Left ventricle myocardium inferior (tissue), 1 donor: ENCODE measurements at regions not wholly inside any gene's neighbourhood (a gene's known extent, or its start where the extent isn't known, plus 50 kb on each side); places are given as distances from the start of the nearest gene placed in this dataset.
"Not testable (repeated sequence)": the region's sequence is repeated elsewhere in the genome, so short reads cannot be mapped to it uniquely, and the experiment has no call there.

ENCODE experiments used
- DNase-seq: peaks from one replicate; pipeline ENCODE4 v3.0.0-alpha.2; 2020
- H3K27ac ChIP-seq: fragments of 200-600 bp; replicated peaks from 2 replicates; pipeline ENCODE4 v1.8.0; 2021
- H3K27me3 ChIP-seq: fragments of 200-600 bp; 2 replicates; pipeline ENCODE4 v1.8.0; 2021; ENCODE audit warnings: low read depth
- H3K36me3 ChIP-seq: fragments of 200-600 bp; 2 replicates; pipeline ENCODE4 v1.8.0; 2021
- H3K4me1 ChIP-seq: fragments of 200-600 bp; 2 replicates; pipeline ENCODE4 v1.8.0; 2021
- H3K4me3 ChIP-seq: fragments of 200-600 bp; 2 replicates; pipeline ENCODE4 v1.8.0; 2021; ENCODE audit warnings: mild to moderate bottlenecking, moderate library complexity
- H3K9me3 ChIP-seq: fragments of 200-600 bp; replicated peaks from 2 replicates; pipeline ENCODE4 v1.8.0; 2021
- intact Hi-C: fragments of 100-400 bp; cut with micrococcal nuclease; formaldehyde crosslinking; loops from one replicate; pipeline ENCODE4 v1.11.0; 2022
- TF ChIP-seq, protein P1 (sequence below): fragments of 200-600 bp; IDR thresholded peaks from 2 replicates; pipeline ENCODE4 v1.8.0; 2021; ENCODE audit warnings: antibody characterized with exemption, mild to moderate bottlenecking, borderline replicate concordance
- donor health status: DM: no; HTN: yes; CAD: no; lungs with severe emphysema.

DNA sequence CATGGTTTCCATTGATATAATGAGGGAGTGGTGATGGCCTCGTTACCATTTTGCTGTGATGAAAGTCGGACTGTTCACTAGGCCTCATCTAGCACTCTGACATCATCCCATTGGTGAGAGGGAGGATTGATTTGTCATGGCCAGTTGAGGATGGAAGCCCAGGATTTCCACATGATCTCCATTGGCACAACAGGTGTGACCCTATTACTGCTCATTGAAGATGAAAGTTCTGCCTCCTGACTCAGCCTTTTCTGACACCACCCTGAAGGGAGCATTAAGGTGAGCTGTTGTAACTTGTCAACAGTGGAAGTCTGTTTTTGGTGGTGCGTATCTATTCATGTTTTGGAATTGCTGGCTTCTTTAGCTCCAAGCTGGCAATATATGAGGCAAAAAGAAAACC lies 144.2 kb downstream of the PABPC4L start:
- Histone ChIP-seq H3K36me3 (no peaks in the 10 kb centered on the region), H3K27ac (no peak overlapping the region), H3K4me3 (no peak overlapping the region), H3K9me3 (peaks cover 7% of the 10 kb centered on the region), H3K27me3 (no peaks in the 10 kb centered on the region), H3K4me1 (no peaks in the 10 kb centered on the region)
- intact Hi-C loops = no loop called here
- DNase-seq = no peak
- TF ChIP-seq, protein P1, sequence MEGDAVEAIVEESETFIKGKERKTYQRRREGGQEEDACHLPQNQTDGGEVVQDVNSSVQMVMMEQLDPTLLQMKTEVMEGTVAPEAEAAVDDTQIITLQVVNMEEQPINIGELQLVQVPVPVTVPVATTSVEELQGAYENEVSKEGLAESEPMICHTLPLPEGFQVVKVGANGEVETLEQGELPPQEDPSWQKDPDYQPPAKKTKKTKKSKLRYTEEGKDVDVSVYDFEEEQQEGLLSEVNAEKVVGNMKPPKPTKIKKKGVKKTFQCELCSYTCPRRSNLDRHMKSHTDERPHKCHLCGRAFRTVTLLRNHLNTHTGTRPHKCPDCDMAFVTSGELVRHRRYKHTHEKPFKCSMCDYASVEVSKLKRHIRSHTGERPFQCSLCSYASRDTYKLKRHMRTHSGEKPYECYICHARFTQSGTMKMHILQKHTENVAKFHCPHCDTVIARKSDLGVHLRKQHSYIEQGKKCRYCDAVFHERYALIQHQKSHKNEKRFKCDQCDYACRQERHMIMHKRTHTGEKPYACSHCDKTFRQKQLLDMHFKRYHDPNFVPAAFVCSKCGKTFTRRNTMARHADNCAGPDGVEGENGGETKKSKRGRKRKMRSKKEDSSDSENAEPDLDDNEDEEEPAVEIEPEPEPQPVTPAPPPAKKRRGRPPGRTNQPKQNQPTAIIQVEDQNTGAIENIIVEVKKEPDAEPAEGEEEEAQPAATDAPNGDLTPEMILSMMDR = no peak

DNA sequence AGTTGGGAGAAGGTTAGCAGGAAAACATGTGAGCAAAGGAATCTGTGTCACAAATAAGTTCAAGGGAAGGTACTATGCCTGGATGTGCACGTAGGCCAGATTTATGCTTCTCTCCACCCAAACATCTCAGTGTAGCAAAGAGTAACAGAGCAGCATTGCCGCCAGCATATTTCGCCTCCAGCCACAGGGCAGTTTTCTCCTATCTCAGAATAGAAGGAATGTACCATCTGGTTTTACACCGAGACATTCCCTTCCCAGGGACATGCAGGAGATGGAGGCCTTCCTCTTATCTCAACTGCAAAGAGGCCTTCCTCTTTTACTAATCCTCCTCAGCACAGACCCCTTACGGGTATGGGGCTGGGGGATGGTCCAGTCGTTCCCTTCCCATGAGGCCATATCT lies 155.4 kb downstream of the PABPC4L start:
- H3K4me3 ChIP-seq, intact Hi-C loops, H3K36me3 ChIP-seq, H3K4me1 ChIP-seq, H3K27me3 ChIP-seq, H3K27ac ChIP-seq, DNase-seq, H3K9me3 ChIP-seq: not testable (repeated sequence)

DNA sequence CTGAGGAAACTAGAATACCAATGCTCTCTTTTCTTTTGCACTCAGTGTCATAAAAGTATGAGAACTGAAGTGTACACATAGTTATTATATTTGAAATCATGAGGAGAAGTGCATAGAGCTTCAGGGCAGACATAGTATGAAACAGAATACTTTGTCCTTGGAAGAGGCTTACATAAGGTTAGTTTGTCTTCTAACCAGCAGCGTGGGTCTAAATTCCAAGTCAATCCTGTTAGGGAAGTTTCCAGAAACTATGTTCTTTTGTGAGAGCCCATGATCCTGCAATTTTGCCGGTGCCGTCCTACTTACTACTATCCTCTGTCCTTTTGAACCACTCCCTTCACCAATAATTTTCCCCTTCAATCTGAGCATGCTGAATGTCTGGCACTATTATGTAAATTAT lies 156.2 kb downstream of the PABPC4L start:
- H3K27ac ChIP-seq = no peak overlapping the region
- no peak overlapping the region for H3K4me3 ChIP-seq
- TF ChIP-seq, protein P1 = no peak
- intact Hi-C loops = no loop called here
- H3K4me1 ChIP-seq = no peaks in the 10 kb centered on the region
- H3K36me3 ChIP-seq = no peaks in the 10 kb centered on the region
- H3K27me3 ChIP-seq = no peaks in the 10 kb centered on the region
- DNase-seq = no peak
- H3K9me3 ChIP-seq = peaks cover 8% of the 10 kb centered on the region

DNA sequence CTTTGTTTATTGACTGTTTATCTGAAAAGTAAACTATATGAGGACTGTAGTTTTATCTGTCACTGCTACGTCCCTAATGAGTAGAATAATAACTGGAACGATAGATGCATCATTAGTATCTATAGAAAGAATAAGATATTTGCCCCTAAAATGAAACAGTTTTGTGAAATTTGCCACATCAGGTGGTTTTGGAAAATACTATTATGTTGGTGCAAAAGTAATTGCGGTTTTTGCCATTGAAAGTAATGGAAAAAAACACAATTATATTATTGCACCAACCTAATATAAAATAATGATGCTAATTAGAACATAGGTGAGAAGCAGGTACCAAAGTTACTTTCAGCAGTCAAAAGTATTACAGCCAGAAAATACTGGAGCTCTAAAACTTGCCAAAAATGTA lies 158.3 kb downstream of the PABPC4L start:
- H3K36me3 ChIP-seq = no peaks in the 10 kb centered on the region
- H3K4me1 ChIP-seq = no peaks in the 10 kb centered on the region
- no peak for DNase-seq
- peaks cover 23% of the 10 kb centered on the region for H3K9me3 ChIP-seq
- intact Hi-C loops = no loop called here
- no peak overlapping the region for H3K4me3 ChIP-seq
- TF ChIP-seq, protein P1 = no peak
- no peak overlapping the region for H3K27ac ChIP-seq
- no peaks in the 10 kb centered on the region for H3K27me3 ChIP-seq

DNA sequence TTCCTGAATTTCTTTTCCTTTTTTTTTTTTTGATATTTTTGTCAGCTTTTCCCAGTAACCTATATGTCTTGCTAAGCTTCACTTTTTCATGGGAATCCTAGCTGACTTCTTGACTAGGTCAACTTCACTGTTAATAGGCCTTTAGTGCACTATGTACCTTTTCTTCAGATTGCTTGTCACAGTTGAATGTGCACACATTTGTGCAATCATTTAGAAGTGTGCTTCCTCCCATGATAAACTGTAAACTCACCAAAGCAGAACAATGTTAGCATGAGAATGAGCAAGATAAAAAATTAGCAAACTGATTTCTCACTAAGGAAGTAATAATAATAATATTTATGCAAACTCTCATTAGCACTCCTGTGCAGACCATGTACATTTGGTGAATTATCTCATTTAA lies 173.2 kb downstream of the PABPC4L start:
- no peak overlapping the region for H3K4me3 ChIP-seq
- no peaks in the 10 kb centered on the region for H3K27me3 ChIP-seq
- H3K4me1 ChIP-seq = no peaks in the 10 kb centered on the region
- no peak overlapping the region for H3K27ac ChIP-seq
- intact Hi-C loops = no loop called here
- TF ChIP-seq, protein P1 = no peak
- H3K36me3 ChIP-seq = no peaks in the 10 kb centered on the region
- no peak for DNase-seq
- peaks cover 5% of the 10 kb centered on the region for H3K9me3 ChIP-seq

DNA sequence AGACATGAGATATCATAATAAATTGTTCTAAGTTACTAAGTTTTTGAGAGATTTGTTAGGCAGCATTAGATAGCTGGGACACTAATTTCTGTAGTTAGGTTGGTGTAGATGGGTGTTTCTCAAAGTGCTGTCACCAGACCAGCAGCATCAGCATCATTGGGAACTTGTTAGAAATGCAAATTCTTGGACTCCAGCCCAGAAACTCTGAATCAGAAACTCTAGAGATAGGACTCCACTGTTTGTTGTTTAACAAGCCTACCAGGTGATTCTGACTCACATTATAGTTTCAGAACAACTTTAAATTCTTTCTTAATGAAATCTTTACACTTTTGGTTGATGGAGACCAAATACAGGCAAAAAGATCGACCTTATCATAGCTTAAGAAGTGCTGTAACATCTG lies 173.7 kb downstream of the PABPC4L start:
- Histone ChIP-seq H3K9me3 (peaks cover under 1% of the 10 kb centered on the region), H3K27me3 (no peaks in the 10 kb centered on the region), H3K36me3 (no peaks in the 10 kb centered on the region), H3K4me1 (no peaks in the 10 kb centered on the region), H3K27ac (no peak overlapping the region), H3K4me3 (no peak overlapping the region)
- DNase-seq = no peak
- TF ChIP-seq, protein P1 = no peak
- intact Hi-C loops = no loop called here
